Activated naive CD4-positive, alpha-beta T cell treated with anti-CD3 and anti-CD28 coated beads, Interleukin-2, amount 50 U/mL, for 72 hours (primary cell): ENCODE measurements at regions not wholly inside any gene's neighbourhood (a gene's known extent, or its start where the extent isn't known, plus 50 kb on each side); places are given as distances from the start of the nearest gene placed in this dataset.
"Not testable (repeated sequence)": the region's sequence is repeated elsewhere in the genome, so short reads cannot be mapped to it uniquely, and the experiment has no call there.

Source experiments
- ATAC-seq, 2 donors: fragments of 150-1000 bp; cut with Tn5 transposase; 2 replicates each; pipeline ENCODE4 v1.10.0; 2021; ENCODE audit warnings: mild to moderate bottlenecking in 2 of 2, moderate library complexity in 2 of 2
- DNase-seq, 2 donors: peaks; one replicate each; pipeline ENCODE4 v3.0.0; 2021 to 2022; ENCODE audit warnings: low spot score in 2 of 2
- H3K27ac Mint-ChIP-seq, 2 donors: one replicate each; pipeline ENCODE4 v1.8.0; 2022; ENCODE audit warnings: mild to moderate bottlenecking in 2 of 2, mixed read lengths in 2 of 2
- H3K36me3 Mint-ChIP-seq, 2 donors: one replicate each; pipeline ENCODE4 v1.8.0; 2022; ENCODE audit warnings: mixed read lengths in 2 of 2
- H3K9me3 Mint-ChIP-seq, 2 donors: one replicate each; pipeline ENCODE4 v1.8.0; 2022; ENCODE audit warnings: mixed read lengths in 2 of 2

DNA sequence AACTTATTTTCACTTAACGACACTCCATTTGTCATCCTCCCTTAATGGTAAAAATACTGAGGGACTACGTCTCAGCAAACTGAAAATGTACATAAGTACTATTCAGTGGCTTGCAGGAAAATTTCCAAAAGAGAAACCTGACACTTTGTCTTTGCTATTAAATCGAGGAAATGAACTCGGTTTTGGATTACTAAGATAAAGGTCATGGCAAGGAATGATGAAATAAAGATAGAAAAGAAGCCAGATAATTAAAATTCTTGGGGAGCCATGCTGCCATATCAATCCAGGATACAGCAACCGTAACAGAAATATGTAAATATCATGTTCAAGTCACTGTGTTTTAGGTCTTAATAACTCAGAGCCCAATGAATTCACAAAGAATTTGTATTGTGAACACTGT lies 647.8 kb downstream of the CDH9 start:
- H3K36me3 Mint-ChIP-seq, result peaks cover 7 to 18% of the 10 kb centered on the region in 2 donors

DNA sequence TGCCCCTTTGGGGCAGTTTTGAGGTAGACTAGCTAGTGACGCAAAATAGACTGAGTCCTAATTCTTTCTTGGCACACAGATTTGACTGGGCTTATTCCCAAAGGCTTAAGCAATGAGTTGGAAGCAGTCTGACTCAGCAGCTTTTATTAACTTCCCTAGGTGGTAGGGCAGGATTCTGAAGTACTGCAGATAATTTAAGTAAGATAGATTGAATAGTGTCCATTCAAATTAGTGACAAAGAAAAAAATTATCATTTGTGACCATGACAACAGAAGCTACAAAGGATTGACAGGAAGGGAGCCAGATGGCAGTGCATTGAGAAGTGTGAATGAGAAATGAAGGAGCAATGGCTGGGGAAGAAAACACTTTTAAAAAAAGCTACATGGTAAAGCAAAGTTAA lies 649.4 kb downstream of the CDH9 start:
- Mint-ChIP-seq H3K27ac (no peak overlapping the region), H3K9me3 (peaks cover 26 to 32% of the 10 kb centered on the region in 2 donors), H3K36me3 (peaks cover 7 to 18% of the 10 kb centered on the region in 2 donors)
- DNase-seq, result no peak
- no peak for ATAC-seq

More for the DNA sequence above, 647.8 kb downstream of the CDH9 start:
- DNase-seq, result no peak
- peaks cover 35 to 38% of the 10 kb centered on the region in 2 donors for H3K9me3 Mint-ChIP-seq
- no peak overlapping the region for H3K27ac Mint-ChIP-seq
- no peak for ATAC-seq

DNA sequence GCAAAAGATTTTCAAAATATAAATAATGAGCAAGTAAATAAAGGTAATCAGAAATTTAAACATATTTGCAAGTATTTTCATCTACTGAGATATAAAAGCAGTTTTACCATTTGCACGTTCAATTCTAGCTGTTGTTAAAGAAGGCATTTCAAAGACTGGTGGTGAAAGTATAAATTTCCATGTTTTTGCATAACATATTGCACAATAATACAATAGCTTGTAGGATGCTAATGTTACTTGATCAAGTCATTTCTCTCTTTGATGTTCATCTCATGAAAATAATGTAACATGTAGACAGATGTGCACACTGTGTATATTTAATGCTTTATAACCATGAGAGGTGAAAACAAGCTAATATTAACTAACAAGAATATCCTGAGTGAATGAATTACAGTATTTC lies 651.9 kb downstream of the CDH9 start:
- Mint-ChIP-seq H3K9me3 (peaks cover 18 to 21% of the 10 kb centered on the region in 2 donors), H3K27ac (no peak overlapping the region), H3K36me3 (peaks cover 7 to 18% of the 10 kb centered on the region in 2 donors)
- ATAC-seq (no peak), DNase-seq (no peak)

DNA sequence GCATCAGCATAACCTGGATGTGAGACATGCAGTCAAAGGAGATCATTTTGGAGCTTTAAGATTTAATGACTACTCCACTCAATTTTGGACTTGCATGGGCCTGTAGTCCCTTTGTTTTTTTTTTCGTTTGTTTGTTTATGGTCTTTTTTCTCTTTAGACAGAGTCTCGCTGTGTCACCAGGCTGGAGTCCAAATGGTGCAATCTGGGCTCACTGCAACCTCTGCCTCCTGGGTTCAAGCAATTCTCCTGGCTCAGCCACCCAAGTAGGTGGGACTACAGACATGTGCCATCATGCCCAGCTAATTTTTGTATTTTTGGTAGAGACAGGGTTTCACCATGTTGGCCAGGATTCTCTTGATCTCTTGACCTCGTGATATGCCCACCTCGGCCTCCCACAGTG lies 673.8 kb downstream of the CDH9 start:
- Mint-ChIP-seq H3K36me3 (peaks cover 12 to 13% of the 10 kb centered on the region in 2 donors), H3K9me3 (peaks cover 25 to 37% of the 10 kb centered on the region in 2 donors)
- H3K27ac Mint-ChIP-seq, result not testable (repeated sequence)

DNA sequence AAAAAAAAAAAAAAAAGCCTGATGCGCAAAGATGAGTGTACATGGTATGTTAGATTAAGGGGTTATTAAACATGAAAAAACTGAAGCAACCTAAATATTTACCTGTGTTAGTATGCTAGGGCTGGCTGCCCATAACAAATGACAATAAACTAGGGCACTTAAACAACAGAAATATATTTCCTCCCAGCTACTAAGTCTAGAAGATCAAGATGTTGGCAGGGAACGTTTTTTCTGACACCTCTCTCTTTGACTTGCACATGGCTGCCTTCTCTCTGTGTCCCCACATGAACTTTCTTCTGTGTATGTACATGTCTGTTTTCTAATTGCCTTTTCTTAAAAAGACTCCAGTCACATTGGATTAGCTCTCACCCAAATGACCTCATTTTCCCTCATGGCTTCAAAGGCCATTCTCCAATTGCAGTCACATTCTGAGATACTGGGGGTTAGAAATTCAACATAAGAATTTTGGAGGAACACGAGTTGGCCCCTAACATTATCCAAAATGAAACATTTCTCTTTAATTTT lies 694.5 kb downstream of the CDH9 start:
- H3K9me3 Mint-ChIP-seq, result peaks cover 24 to 27% of the 10 kb centered on the region in 2 donors
- no peak for DNase-seq
- ATAC-seq, result no peak
- H3K27ac Mint-ChIP-seq, result no peak overlapping the region
- no peaks in the 10 kb centered on the region for H3K36me3 Mint-ChIP-seq

More for the DNA sequence above, 673.8 kb downstream of the CDH9 start:
- not testable (repeated sequence) for DNase-seq, ATAC-seq

DNA sequence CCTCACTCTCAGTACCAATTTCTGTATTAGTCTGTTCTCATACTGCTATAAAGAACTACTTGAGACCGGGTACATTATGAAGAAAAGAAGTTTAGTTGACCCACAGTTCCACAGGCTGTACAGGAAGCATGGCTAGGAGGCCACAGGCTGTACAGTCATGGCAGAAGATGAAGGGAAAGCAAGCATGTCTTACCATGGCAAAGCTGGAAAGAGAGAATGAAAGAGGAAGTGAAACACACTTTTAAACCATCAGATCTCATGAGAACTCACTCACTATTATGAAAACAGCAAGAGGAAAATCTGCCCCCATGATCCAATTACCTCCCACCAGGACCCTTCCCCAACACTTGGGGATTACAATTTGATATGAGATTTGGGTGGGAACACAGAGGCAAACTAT lies 698.8 kb downstream of the CDH9 start:
- H3K9me3 Mint-ChIP-seq, result peaks cover 32 to 41% of the 10 kb centered on the region in 2 donors
- H3K36me3 Mint-ChIP-seq, result peaks cover 0 to 10% of the 10 kb centered on the region in 2 donors
- ATAC-seq (no peak), DNase-seq (no peak)
- no peak overlapping the region for H3K27ac Mint-ChIP-seq

DNA sequence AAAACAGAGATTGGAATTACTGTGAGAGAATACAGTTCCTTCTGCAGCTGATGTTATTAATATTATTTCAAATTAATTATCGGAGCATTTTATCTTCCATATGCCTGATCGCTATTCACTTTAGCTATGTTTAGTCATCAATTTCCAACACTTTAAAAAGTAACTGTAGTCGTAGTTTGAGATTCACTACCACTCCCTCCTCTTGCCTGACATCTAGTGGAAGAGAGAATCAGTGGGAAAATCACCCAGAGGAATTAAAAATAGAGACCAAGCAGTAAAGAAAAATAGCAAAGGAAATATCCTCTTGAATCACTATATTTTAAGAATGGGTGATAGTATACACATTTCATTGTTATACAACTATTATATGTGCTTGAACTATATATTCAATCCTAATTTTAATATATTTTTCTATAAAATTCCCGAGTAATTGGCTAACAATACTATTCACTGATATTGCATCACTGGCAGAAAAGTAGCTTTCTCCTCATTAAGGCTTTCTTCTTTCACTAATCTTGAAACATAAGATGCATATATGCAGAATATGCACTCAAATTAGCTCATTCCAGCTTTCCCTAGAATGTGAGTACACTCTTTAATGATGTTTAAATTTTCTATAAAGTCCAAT lies 708.7 kb downstream of the CDH9 start:
- no peak for DNase-seq
- ATAC-seq, result no peak
- Mint-ChIP-seq H3K36me3 (no peaks in the 10 kb centered on the region), H3K9me3 (peaks cover 0 to 5% of the 10 kb centered on the region in 2 donors), H3K27ac (no peak overlapping the region)

DNA sequence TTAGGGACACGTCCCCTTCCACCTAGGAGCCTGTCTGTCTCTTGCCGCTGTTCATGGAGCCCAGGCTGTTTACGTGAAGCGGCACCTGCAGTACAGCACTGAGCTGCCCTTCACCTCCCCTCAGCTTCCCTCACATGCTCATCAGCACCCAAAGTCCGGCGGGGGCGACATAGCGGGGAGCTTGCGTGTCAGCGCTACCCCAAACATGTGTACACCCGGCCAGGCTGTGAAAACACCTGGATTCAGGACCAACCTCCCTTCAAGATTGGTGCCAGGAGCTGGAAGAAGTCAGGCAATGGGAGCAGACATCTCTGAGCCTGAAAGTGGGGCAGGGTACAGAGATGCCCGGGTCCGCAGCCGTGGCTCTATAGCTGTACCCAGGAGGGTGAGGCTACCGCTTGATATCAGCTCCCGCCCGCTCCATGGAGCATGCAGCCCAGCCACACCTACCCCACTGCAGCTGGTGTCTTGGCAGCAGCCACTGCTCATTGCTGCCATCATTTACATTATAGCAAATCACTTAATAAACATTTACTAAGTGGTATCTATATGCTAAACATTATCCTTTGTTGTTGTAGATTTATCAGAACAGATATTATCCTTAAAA lies 712.1 kb downstream of the CDH9 start:
- Mint-ChIP-seq H3K27ac (no peak overlapping the region), H3K36me3 (no peaks in the 10 kb centered on the region), H3K9me3 (peaks cover 5% of the 10 kb centered on the region in 2 donors)
- ATAC-seq (no peak), DNase-seq (no peak)

DNA sequence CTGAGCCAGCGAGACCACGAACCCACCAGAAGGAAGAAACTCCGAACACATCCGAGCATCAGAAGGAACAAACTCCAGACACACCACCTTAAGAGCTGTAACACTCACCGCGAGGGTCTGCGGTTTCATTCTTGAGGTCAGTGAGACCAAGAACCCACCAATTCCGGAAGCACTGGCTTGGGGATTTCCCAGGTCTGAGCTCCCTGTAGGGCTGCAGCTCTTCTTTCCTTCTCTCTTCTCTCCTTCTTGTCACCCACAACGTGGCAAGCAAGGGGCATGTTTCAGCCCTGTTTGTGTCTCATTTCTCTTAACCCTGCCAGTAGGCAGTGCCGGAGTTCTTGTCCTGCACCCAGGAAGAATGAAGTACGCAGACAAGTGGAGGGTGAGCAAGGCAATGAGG lies 713.0 kb downstream of the CDH9 start:
- not testable (repeated sequence) for H3K27ac Mint-ChIP-seq, DNase-seq, ATAC-seq

DNA sequence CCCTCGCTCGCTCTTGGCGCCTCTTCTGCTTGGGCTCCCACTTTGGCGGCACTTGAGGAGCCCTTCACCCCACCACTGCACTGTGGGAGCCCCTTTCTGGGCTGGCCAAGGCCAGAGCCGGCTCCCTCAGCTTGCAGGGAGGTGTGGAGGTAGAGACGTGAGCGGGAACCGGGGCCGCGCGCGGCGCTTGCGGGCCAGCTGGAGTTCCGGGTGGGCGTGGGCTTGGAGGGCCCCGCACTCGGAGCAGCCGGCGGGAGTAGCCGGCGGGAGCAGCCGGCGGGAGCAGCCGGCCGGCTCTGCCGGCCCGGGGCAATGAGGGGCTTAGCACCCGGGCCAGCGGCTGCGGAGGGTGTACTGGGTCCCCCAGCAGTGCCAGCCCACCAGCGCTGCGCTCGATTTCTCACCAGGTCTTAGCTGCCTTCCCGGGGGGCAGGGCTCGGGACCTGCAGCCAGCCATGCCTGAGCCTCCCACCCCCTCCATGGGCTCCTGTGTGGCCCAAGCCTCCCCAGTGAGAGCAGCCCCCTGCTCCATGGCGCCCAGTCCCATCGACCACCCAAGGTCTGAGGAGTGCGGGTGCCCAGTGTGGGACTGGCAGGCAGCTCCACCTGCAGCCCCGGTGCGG lies 714.0 kb downstream of the CDH9 start:
- ATAC-seq, H3K27ac Mint-ChIP-seq: not testable (repeated sequence)

More for the DNA sequence above, 713.0 kb downstream of the CDH9 start:
- not testable (repeated sequence) for H3K9me3 Mint-ChIP-seq, H3K36me3 Mint-ChIP-seq

DNA sequence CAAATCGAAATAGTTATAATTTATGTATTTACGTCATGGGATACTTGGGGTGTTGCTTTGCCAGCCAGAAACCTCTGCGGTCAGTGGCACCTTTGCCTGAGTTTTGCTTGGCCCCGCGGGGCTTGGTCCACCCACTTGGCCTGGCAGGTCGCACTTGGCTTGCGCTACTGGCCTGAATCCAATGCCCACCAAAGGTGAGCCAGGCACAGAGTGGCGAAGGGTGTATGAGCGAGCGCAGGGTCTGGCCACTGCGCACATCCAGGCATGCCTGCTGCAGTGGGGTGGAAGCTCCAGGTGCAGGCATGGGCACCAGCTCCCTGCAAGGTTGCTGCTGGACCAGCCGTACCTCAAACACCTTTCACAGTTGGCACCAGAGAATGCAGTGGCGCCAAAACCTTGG lies 714.6 kb downstream of the CDH9 start:
- H3K9me3 Mint-ChIP-seq, result peaks cover 5% of the 10 kb centered on the region in 2 donors
- ATAC-seq (no peak), DNase-seq (no peak)
- H3K27ac Mint-ChIP-seq, result no peak overlapping the region
- no peaks in the 10 kb centered on the region for H3K36me3 Mint-ChIP-seq

More for the DNA sequence above, 714.0 kb downstream of the CDH9 start:
- H3K9me3 Mint-ChIP-seq, H3K36me3 Mint-ChIP-seq, DNase-seq: not testable (repeated sequence)

DNA sequence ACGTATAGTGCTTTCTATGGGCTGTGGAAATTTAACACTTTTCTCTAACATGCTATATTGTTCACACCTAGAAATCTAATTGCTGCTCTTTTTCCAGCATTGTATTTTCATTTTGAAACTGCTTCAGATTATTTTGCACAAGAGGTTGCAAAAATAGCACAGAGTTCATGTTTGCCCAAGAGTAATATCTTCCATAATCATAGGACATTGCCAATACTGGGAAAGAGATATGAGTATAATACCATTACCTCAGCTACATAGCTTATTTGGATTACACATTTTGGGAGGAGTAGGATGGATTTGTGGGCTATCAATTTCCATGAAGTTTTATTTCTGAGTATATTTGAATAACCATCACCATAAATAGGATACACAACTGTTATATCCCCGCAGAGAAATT lies 717.1 kb downstream of the CDH9 start:
- Mint-ChIP-seq H3K36me3 (no peaks in the 10 kb centered on the region), H3K9me3 (peaks cover 5 to 17% of the 10 kb centered on the region in 2 donors), H3K27ac (no peak overlapping the region)
- ATAC-seq (no peak), DNase-seq (no peak)

DNA sequence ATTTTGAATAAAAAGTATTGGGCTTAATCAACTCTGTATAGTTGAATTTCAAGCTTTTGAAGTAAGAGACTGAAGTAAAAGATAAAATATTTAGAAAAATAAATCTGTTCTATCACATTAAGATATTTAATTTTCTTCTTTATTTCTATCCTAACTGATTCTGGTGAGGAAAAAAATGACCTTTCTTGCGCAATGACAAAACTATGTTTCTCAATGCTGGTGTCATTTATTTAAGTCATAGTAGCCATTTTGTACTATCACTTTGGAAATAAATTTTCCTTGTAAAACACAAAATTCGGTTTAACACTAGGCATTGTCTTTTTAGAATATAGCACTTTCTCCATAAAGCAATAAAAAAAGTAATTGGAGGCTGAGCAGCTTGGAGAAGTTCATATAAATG lies 728.0 kb downstream of the CDH9 start:
- peaks cover 10 to 26% of the 10 kb centered on the region in 2 donors for H3K9me3 Mint-ChIP-seq
- H3K36me3 Mint-ChIP-seq, result no peaks in the 10 kb centered on the region
- no peak overlapping the region for H3K27ac Mint-ChIP-seq
- ATAC-seq (no peak), DNase-seq (no peak)

DNA sequence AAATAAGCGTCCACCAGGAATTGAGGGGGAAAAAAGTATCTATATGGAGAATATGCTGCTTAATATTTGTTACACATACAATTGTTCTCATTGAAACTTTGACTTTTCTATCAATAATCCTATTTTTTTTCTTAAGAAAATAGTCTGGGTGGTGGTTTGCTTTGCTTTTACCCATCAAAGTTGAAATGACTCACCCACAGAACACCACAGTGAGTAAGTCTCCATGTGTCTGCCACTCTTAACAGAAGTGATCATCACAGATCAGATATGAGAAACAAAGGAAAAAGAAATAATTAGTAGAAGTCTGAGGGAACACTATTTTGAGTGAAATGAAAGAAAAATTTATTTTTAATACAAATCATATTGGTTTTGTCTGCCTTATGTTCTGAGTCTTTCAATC lies 742.8 kb downstream of the CDH9 start:
- Mint-ChIP-seq H3K9me3 (peaks cover under 1 to 7% of the 10 kb centered on the region in 2 donors), H3K36me3 (no peaks in the 10 kb centered on the region), H3K27ac (no peak overlapping the region)
- no peak for DNase-seq
- ATAC-seq, result no peak

DNA sequence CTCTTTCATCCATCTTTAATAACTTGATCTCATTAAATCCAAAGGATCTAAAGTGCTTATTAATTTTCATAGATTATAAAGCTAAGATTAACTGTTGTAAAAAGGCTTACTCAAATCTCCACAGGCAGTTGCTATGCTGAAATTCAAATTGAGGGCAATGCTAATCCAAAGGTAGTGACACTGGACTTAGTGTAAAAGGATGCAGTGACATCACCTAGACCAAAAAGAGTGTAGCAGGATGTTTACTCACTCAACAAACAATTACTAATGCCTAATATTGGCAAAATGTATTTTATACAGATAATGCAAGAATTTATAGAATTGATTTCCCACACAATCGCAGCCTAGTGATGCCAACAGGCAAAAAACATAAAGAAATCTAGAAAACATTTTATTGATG lies 756.2 kb downstream of the CDH9 start:
- peaks cover 33% of the 10 kb centered on the region in 2 donors for H3K9me3 Mint-ChIP-seq
- H3K27ac Mint-ChIP-seq, result no peak overlapping the region
- DNase-seq (no peak), ATAC-seq (no peak)
- H3K36me3 Mint-ChIP-seq, result peaks cover 3 to 4% of the 10 kb centered on the region in 2 donors

DNA sequence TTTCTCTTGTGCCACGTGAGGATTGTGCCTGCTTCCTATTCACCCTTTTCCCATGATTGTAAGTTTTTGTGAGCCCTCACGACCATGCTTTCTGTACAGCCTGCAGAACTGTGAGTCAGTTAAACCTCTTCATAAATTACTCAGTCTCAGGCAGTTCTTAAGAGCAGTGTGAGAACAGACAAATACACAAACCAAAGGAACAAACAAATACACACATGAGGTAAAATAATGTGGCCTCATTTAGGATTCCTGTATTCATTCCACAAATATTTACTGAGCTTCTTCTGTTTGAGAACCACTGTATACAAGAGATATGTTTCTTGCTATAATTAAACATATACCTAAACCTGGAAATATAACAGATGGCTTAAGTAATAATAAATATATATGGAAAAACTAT lies 760.3 kb downstream of the CDH9 start:
- ATAC-seq (no peak), DNase-seq (no peak)
- no peaks in the 10 kb centered on the region for H3K36me3 Mint-ChIP-seq
- peaks cover 18 to 21% of the 10 kb centered on the region in 2 donors for H3K9me3 Mint-ChIP-seq
- no peak overlapping the region for H3K27ac Mint-ChIP-seq

DNA sequence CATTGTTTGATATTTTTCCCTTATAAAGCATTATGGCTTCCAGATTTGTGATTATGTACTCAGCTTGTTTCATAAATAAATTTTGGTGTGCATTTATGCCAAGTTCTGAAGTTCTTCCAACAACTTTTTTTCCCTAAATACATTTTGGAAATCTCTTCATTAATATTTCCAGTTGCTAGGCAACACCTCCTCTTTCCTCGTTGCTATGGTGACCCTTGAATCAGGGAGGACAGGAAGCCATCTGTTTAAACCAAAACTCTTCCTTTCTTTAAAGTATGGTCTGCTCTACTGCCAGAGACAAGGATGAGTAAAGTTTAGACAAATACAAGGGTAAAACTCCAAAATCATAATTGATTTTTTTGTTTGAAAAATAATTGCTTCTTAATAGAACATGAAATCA lies 779.3 kb downstream of the CDH9 start:
- DNase-seq (no peak), ATAC-seq (no peak)
- Mint-ChIP-seq H3K27ac (no peak overlapping the region), H3K9me3 (peaks cover 18 to 26% of the 10 kb centered on the region in 2 donors), H3K36me3 (peaks cover 0 to 15% of the 10 kb centered on the region in 2 donors)
